ENCODE measurements at regions not wholly inside any gene's neighbourhood (a gene's known extent, or its start where the extent isn't known, plus 50 kb on each side); places are given as distances from the start of the nearest gene placed in this dataset.

GRCh38 chr2:220079595-220079994 is 452.2 kb downstream of the SLC4A3 start:
- Histone ChIP-seq H3K36me3 (no peaks in the 10 kb centered on the region), H3K9me3 (replicated peaks in 1 of 11) (no peaks in the 10 kb centered on the region), H3K4me2 (no peak overlapping the region), H3K4me3 (no peak overlapping the region), H3K4me1 (no peaks in the 10 kb centered on the region), H3K27me3 (no peaks in the 10 kb centered on the region), H3K9ac (no peak overlapping the region), H3K27ac (no peak overlapping the region), H4K20me1 (no peaks in the 10 kb centered on the region)
- TF ChIP-seq Cebpa-rat (IDR thresholded peaks at IDR 0.05), result no peak

- Histone ChIP-seq H3K27me3 (no peaks in the 10 kb centered on the region), H4K20me1 (no peaks in the 10 kb centered on the region), H3K4me1 (no peaks in the 10 kb centered on the region), H3K4me3 (no peak overlapping the region), H3K4me2 (no peak overlapping the region), H3K9ac (no peak overlapping the region), H3K36me3 (no peaks in the 10 kb centered on the region), H3K27ac (no peak overlapping the region), H3K9me3 (replicated peaks in 1 of 11) (0 out of 22 replicates have a peak, but pooled peaks cover 0 to 5% (median 0%) of the 10 kb centered on the region in 11 experiments)
- no peak for TF ChIP-seq Cebpa-rat (IDR thresholded peaks at IDR 0.05)
Observed at GRCh38 chr2:220081171-220081570, 453.7 kb downstream of the SLC4A3 start.

- Histone ChIP-seq H3K36me3 (no peaks in the 10 kb centered on the region), H3K4me1 (peaks cover 0 to 8% (median 0%) of the 10 kb centered on the region in 10 experiments; a peak in 6 of 20 replicates), H3K9ac (no peak overlapping the region), H4K20me1 (no peaks in the 10 kb centered on the region), H3K4me2 (no peak overlapping the region), H3K9me3 (replicated peaks in 1 of 11) (0 out of 22 replicates have a peak, but pooled peaks cover 0 to 5% (median 0%) of the 10 kb centered on the region in 11 experiments), H3K27ac (no peak overlapping the region), H3K4me3 (no peak overlapping the region), H3K27me3 (no peaks in the 10 kb centered on the region)
- TF ChIP-seq Cebpa-rat (IDR thresholded peaks at IDR 0.05), result no peak
Observed at GRCh38 chr2:220090050-220090449, 462.6 kb downstream of the SLC4A3 start.

GRCh38 chr2:220096406-220096805 is 469.0 kb downstream of the SLC4A3 start:
- H3K4me2 ChIP-seq, result no peak overlapping the region
- H3K4me1 ChIP-seq, result peaks cover 0 to 8% (median 0%) of the 10 kb centered on the region in 10 experiments; a peak in 6 of 20 replicates

GRCh38 chr2:220101980-220102379 is 474.6 kb downstream of the SLC4A3 start:
- H3K9me3 ChIP-seq (replicated peaks in 1 of 11), result peaks cover 0 to 14% (median 0%) of the 10 kb centered on the region in 11 experiments; a peak in 7 of 22 replicates
- H3K36me3 ChIP-seq, result no peaks in the 10 kb centered on the region
- H3K27ac ChIP-seq, result no peak overlapping the region
- no peaks in the 10 kb centered on the region for H4K20me1 ChIP-seq
- H3K27me3 ChIP-seq, result no peaks in the 10 kb centered on the region
- H3K4me2 ChIP-seq, result no peak overlapping the region
- H3K4me1 ChIP-seq, result peaks cover 5 to 18% (median 15%) of the 10 kb centered on the region in 10 experiments; a peak in 17 of 20 replicates
- no peak overlapping the region for H3K4me3 ChIP-seq
- no peak overlapping the region for H3K9ac ChIP-seq
- no peak for TF ChIP-seq Cebpa-rat (IDR thresholded peaks at IDR 0.05)

More at GRCh38 chr2:220096406-220096805, 469.0 kb downstream of the SLC4A3 start:
- H3K27me3 ChIP-seq, result no peaks in the 10 kb centered on the region
- no peaks in the 10 kb centered on the region for H4K20me1 ChIP-seq
- TF ChIP-seq Cebpa-rat (IDR thresholded peaks at IDR 0.05), result no peak
- H3K9me3 ChIP-seq (replicated peaks in 1 of 11), result peaks cover 0 to 14% (median 0%) of the 10 kb centered on the region in 11 experiments; a peak in 7 of 22 replicates
- H3K36me3 ChIP-seq, result no peaks in the 10 kb centered on the region
- H3K9ac ChIP-seq, result no peak overlapping the region
- H3K4me3 ChIP-seq, result no peak overlapping the region
- no peak overlapping the region for H3K27ac ChIP-seq

GRCh38 chr2:220103596-220103995 is 476.2 kb downstream of the SLC4A3 start:
- no peaks in the 10 kb centered on the region for H3K36me3 ChIP-seq
- H3K4me3 ChIP-seq, result no peak overlapping the region
- no peak for TF ChIP-seq Cebpa-rat (IDR thresholded peaks at IDR 0.05)
- peaks cover 0 to 4% (median 0%) of the 10 kb centered on the region in 11 experiments; a peak in 6 of 22 replicates for H3K9me3 ChIP-seq (replicated peaks in 1 of 11)
- H3K4me2 ChIP-seq, result no peak overlapping the region
- H3K27me3 ChIP-seq, result no peaks in the 10 kb centered on the region
- H4K20me1 ChIP-seq, result no peaks in the 10 kb centered on the region
- H3K9ac ChIP-seq, result no peak overlapping the region
- no peak overlapping the region for H3K27ac ChIP-seq
- H3K4me1 ChIP-seq, result peaks cover 5 to 18% (median 15%) of the 10 kb centered on the region in 10 experiments; a peak in 17 of 20 replicates

- peaks cover 5 to 18% (median 15%) of the 10 kb centered on the region in 10 experiments; a peak in 17 of 20 replicates for H3K4me1 ChIP-seq
- no peaks in the 10 kb centered on the region for H3K36me3 ChIP-seq
- H4K20me1 ChIP-seq, result no peaks in the 10 kb centered on the region
- no peaks in the 10 kb centered on the region for H3K9me3 ChIP-seq (replicated peaks in 1 of 11)
- no peak for TF ChIP-seq Cebpa-rat (IDR thresholded peaks at IDR 0.05)
- no peak overlapping the region for H3K4me3 ChIP-seq
- no peak overlapping the region for H3K9ac ChIP-seq
- peak overlapping the region in 10 of 11 experiments; percentile 9 to 78 (median 65); a peak in 19 of 22 replicates for H3K4me2 ChIP-seq
- no peaks in the 10 kb centered on the region for H3K27me3 ChIP-seq
- H3K27ac ChIP-seq, result no peak overlapping the region
Observed at GRCh38 chr2:220104871-220105351, 477.5 kb downstream of the SLC4A3 start.

- no peak overlapping the region for H3K4me3 ChIP-seq
- peak overlapping the region in 3 of 11 experiments; percentile 70 to 78 (median 73); a peak in 5 of 22 replicates for H3K4me2 ChIP-seq
Observed at GRCh38 chr2:220106065-220106464, 478.6 kb downstream of the SLC4A3 start.

GRCh38 chr2:220107380-220107791 is 480.0 kb downstream of the SLC4A3 start:
- TF ChIP-seq Cebpa-rat (IDR thresholded peaks at IDR 0.05), result no peak
- Histone ChIP-seq H4K20me1 (no peaks in the 10 kb centered on the region), H3K4me1 (peaks cover 5 to 18% (median 15%) of the 10 kb centered on the region in 10 experiments; a peak in 17 of 20 replicates), H3K36me3 (no peaks in the 10 kb centered on the region), H3K4me2 (no peak overlapping the region), H3K27ac (no peak overlapping the region), H3K9me3 (replicated peaks in 1 of 11) (no peaks in the 10 kb centered on the region), H3K4me3 (no peak overlapping the region), H3K27me3 (no peaks in the 10 kb centered on the region), H3K9ac (no peak overlapping the region)

More at GRCh38 chr2:220106065-220106464, 478.6 kb downstream of the SLC4A3 start:
- no peak for TF ChIP-seq Cebpa-rat (IDR thresholded peaks at IDR 0.05)
- Histone ChIP-seq H3K4me1 (peaks cover 5 to 18% (median 15%) of the 10 kb centered on the region in 10 experiments; a peak in 17 of 20 replicates), H3K27ac (no peak overlapping the region), H3K36me3 (no peaks in the 10 kb centered on the region), H3K9ac (no peak overlapping the region), H3K9me3 (replicated peaks in 1 of 11) (no peaks in the 10 kb centered on the region), H3K27me3 (no peaks in the 10 kb centered on the region), H4K20me1 (no peaks in the 10 kb centered on the region)

GRCh38 chr2:220114443-220114842 is 487.0 kb downstream of the SLC4A3 start:
- H3K4me2 ChIP-seq, result no peak overlapping the region
- no peaks in the 10 kb centered on the region for H3K36me3 ChIP-seq
- no peak overlapping the region for H3K4me3 ChIP-seq
- peaks cover 0 to 32% (median 14%) of the 10 kb centered on the region in 11 experiments; a peak in 13 of 22 replicates for H3K9me3 ChIP-seq (replicated peaks in 1 of 11)
- no peak overlapping the region for H3K27ac ChIP-seq
- no peaks in the 10 kb centered on the region for H3K27me3 ChIP-seq
- no peaks in the 10 kb centered on the region for H4K20me1 ChIP-seq
- H3K9ac ChIP-seq, result no peak overlapping the region
- H3K4me1 ChIP-seq, result no peaks in the 10 kb centered on the region
- TF ChIP-seq Cebpa-rat (IDR thresholded peaks at IDR 0.05), result no peak
